Central memory CD8-positive, alpha-beta T cell (primary cell): ENCODE measurements at regions not wholly inside any gene's neighbourhood (a gene's known extent, or its start where the extent isn't known, plus 50 kb on each side); places are given as distances from the start of the nearest gene placed in this dataset.
"Not testable (repeated sequence)": the region's sequence is repeated elsewhere in the genome, so short reads cannot be mapped to it uniquely, and the experiment has no call there.

Experiments used
- ATAC-seq: fragments of 150-1000 bp; cut with Tn5 transposase; replicated peaks from 2 replicates; pipeline ENCODE4 v1.10.0; 2022; ENCODE audit warnings: mild to moderate bottlenecking, moderate FRiP score, moderate number of reproducible peaks; ENCODE audit not compliant: poor library complexity, severe bottlenecking; ENCODE audit errors: extremely low read depth
- DNase-seq, 2 donors: peaks; one replicate each; pipeline ENCODE4 v3.0.0; 2021; ENCODE audit warnings: low spot score in 2 of 2
- H3K27ac Mint-ChIP-seq: one replicate; pipeline ENCODE4 v1.8.0; 2022; ENCODE audit warnings: low read depth, mild to moderate bottlenecking, moderate library complexity, mixed read lengths
- H3K27me3 Mint-ChIP-seq: one replicate; pipeline ENCODE4 v1.8.0; 2022; ENCODE audit warnings: mixed read lengths
- H3K36me3 Mint-ChIP-seq: one replicate; pipeline ENCODE4 v1.8.0; 2022; ENCODE audit warnings: mild to moderate bottlenecking, moderate library complexity, mixed read lengths; ENCODE audit not compliant: insufficient read depth
- H3K4me1 Mint-ChIP-seq: one replicate; pipeline ENCODE4 v1.8.0; 2022; ENCODE audit warnings: mixed read lengths
- H3K4me3 Mint-ChIP-seq: one replicate; pipeline ENCODE4 v1.8.0; 2022; ENCODE audit warnings: mild to moderate bottlenecking, moderate library complexity, mixed read lengths
- H3K9me3 Mint-ChIP-seq: one replicate; pipeline ENCODE4 v1.8.0; 2022; ENCODE audit warnings: mixed read lengths

DNA sequence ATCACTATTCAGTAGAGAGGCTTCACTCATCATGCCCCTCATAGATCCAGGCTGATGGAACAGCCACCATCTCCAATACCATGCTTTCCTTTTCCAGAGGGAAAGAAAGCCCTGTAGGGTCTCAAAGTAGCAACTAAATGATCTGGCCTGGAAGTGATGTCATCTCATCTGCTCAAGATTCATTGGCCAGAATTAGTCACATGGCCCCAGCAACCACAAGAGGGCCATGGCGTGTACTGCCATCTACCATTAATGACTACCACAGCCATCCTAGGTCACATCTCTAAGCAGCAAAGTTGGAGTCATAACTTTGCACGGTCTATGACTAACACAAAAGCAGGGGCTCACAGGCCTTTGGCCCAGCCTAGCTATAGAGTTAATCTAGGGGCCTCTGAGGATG lies 194.8 kb downstream of the KIT start:
- no peak overlapping the region for H3K4me3 Mint-ChIP-seq
- ATAC-seq = no peak
- H3K36me3 Mint-ChIP-seq = peaks cover 2% of the 10 kb centered on the region
- H3K27me3 Mint-ChIP-seq = no peaks in the 10 kb centered on the region
- peaks cover 11% of the 10 kb centered on the region for H3K9me3 Mint-ChIP-seq
- H3K4me1 Mint-ChIP-seq = no peaks in the 10 kb centered on the region
- no peak for DNase-seq
- H3K27ac Mint-ChIP-seq = no peak overlapping the region

DNA sequence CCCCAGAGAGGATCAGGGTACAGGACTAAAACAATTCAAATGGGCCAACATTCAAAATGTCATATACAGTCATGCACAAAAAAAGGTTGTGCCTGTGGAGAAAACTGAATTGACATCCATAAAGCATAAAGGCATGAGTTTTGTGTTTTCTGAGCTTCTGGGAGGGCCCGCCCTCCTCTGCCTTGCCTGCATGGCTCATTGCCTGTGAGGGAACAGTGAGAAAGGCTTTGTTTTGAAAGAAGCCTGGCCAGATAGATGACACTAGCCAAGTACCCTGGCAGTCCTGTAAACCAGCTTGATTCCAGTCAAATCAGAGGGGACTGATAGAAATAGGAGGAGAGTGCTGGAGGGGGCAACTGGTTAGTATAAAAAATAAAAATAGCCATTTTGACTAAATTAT lies 194.3 kb downstream of the KIT start:
- Mint-ChIP-seq H3K27me3 (no peaks in the 10 kb centered on the region), H3K36me3 (peaks cover 2% of the 10 kb centered on the region), H3K27ac (no peak overlapping the region), H3K4me3 (no peak overlapping the region), H3K9me3 (peaks cover 5% of the 10 kb centered on the region), H3K4me1 (no peaks in the 10 kb centered on the region)
- DNase-seq (no peak), ATAC-seq (no peak)

DNA sequence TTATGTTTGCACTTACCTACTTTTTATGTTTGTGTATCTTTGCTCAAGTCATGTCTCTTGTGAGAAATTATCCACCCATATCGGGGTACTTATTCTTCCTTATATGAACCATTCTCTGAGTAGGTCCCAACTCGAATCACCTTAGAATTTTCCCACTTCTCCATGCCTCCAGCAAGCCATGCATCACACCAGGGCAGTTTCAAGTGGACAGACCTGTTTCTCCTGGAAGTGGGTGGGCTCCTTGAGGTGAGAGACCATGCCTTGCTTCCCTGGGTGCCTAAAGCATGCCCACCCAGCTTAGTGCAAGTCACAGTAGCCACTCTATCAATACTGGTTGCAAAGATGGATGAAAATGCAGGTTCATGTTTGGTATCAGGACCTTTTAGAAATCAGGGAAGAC lies 187.2 kb downstream of the KIT start:
- no peak for ATAC-seq
- no peaks in the 10 kb centered on the region for H3K9me3 Mint-ChIP-seq

DNA sequence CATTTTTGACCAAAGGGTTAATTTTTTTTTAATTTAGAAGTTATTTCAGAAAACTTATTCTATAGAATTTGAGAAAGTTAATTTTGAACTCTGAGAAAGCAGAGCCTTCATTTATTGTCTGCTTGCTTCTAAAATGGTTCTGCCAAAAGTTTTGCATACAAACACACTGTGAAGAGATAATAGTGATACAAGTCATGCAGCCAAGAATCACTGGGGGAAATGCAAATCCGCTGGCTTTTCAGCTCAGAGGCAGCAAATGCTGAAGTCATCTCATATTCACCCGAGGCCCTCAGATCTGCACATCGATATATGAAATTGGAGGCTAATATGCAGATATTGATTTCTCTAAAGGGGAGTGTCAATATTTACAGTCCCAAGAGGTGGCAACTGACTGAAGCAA lies 186.2 kb downstream of the KIT start:
- H3K36me3 Mint-ChIP-seq = peaks cover 2% of the 10 kb centered on the region
- no peak overlapping the region for H3K27ac Mint-ChIP-seq
- no peaks in the 10 kb centered on the region for H3K4me1 Mint-ChIP-seq
- DNase-seq (no peak), ATAC-seq (no peak)
- H3K4me3 Mint-ChIP-seq = no peak overlapping the region
- no peaks in the 10 kb centered on the region for H3K27me3 Mint-ChIP-seq
- H3K9me3 Mint-ChIP-seq = no peaks in the 10 kb centered on the region

More for the DNA sequence above, 187.2 kb downstream of the KIT start:
- Mint-ChIP-seq H3K36me3 (peaks cover 2% of the 10 kb centered on the region), H3K4me3 (no peak overlapping the region), H3K27ac (no peak overlapping the region), H3K27me3 (no peaks in the 10 kb centered on the region), H3K4me1 (no peaks in the 10 kb centered on the region)
- DNase-seq = no peak

DNA sequence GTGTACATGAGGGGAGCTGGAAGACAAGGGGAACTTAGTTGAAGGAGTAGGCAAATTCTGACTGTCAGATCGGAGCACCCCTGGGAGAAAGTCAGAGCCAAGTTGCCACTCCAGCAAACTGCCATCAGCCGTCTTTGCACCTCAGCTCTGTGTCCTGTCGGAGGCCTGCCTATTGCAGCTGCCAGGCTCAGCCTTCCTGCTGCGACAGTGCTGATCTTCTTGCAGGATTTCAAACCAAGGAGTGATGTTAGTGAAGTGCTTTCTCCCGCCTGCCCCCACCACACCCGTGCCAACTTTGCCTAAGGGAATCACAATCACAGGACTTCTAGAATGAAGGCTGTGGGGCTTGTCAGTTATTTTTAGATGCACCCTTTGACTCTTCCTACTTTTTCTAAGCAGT lies 185.3 kb downstream of the KIT start:
- Mint-ChIP-seq H3K4me1 (no peaks in the 10 kb centered on the region), H3K27me3 (no peaks in the 10 kb centered on the region), H3K4me3 (no peak overlapping the region), H3K9me3 (no peaks in the 10 kb centered on the region), H3K27ac (no peak overlapping the region), H3K36me3 (no peaks in the 10 kb centered on the region)
- no peak for ATAC-seq
- no peak for DNase-seq

GRCh38 chr4:54842656-54843055 lies 184.9 kb downstream of the KIT start:
- no peak for ATAC-seq
- no peaks in the 10 kb centered on the region for H3K36me3 Mint-ChIP-seq
- no peak overlapping the region for H3K4me3 Mint-ChIP-seq
- no peaks in the 10 kb centered on the region for H3K4me1 Mint-ChIP-seq
- no peak overlapping the region for H3K27ac Mint-ChIP-seq
- H3K27me3 Mint-ChIP-seq = no peaks in the 10 kb centered on the region
- no peaks in the 10 kb centered on the region for H3K9me3 Mint-ChIP-seq
- no peak for DNase-seq

- H3K9me3 Mint-ChIP-seq = no peaks in the 10 kb centered on the region
- ATAC-seq (no peak), DNase-seq (no peak)
- H3K27ac Mint-ChIP-seq = no peak overlapping the region
- no peak overlapping the region for H3K4me3 Mint-ChIP-seq
- no peaks in the 10 kb centered on the region for H3K36me3 Mint-ChIP-seq
- no peaks in the 10 kb centered on the region for H3K27me3 Mint-ChIP-seq
- H3K4me1 Mint-ChIP-seq = no peaks in the 10 kb centered on the region
These were observed 184.5 kb downstream of the KIT start for GRCh38 chr4:54842226-54842625.

DNA sequence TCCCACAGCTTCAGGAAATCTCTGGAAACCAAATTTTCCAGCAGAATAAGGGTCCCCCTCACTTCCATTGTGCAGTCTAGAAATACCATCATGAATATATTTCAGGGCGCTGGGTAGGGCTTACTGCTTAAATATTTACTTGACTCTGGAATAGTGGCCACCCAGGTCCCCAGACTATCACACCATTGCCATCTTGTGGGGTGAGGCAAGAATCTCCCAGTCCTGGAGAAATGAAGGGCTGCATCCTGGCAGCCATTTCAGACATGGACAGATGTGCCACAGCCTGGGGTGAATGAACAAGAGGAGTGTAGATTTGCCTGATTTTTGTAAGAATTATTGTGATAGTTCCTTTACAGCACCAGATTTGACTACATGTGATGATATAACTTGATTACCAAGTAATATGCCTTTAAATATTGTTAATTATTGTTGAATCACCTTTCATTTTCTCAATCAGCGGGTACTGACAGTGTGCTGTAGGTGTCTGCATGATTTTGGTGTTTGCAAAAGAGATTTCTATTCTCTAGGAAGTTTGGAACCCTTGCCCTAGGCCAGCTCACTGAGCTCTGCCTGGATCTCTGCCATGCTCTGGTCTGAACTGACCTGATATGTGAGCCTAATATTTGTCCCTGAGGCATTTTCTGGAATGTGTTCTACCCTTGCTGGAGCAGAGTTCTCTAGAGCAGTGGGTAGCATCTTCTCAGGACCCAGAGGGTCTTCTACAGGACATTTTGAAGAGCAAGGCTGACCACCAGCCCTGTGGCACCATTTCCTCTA lies 183.4 kb downstream of the KIT start:
- Mint-ChIP-seq H3K27ac (no peak overlapping the region), H3K4me1 (no peaks in the 10 kb centered on the region), H3K36me3 (no peaks in the 10 kb centered on the region), H3K4me3 (no peak overlapping the region), H3K27me3 (no peaks in the 10 kb centered on the region), H3K9me3 (no peaks in the 10 kb centered on the region)
- ATAC-seq (no peak), DNase-seq (no peak)

GRCh38 chr4:54840430-54840829 lies 182.7 kb downstream of the KIT start:
- H3K9me3 Mint-ChIP-seq = peaks cover 4% of the 10 kb centered on the region
- H3K4me1 Mint-ChIP-seq = no peaks in the 10 kb centered on the region
- DNase-seq (no peak), ATAC-seq (no peak)
- no peaks in the 10 kb centered on the region for H3K27me3 Mint-ChIP-seq
- no peak overlapping the region for H3K27ac Mint-ChIP-seq
- no peaks in the 10 kb centered on the region for H3K36me3 Mint-ChIP-seq
- no peak overlapping the region for H3K4me3 Mint-ChIP-seq

- no peaks in the 10 kb centered on the region for H3K27me3 Mint-ChIP-seq
- DNase-seq (no peak), ATAC-seq (no peak)
- H3K9me3 Mint-ChIP-seq = peaks cover 5% of the 10 kb centered on the region
- no peak overlapping the region for H3K4me3 Mint-ChIP-seq
- no peaks in the 10 kb centered on the region for H3K36me3 Mint-ChIP-seq
- H3K27ac Mint-ChIP-seq = no peak overlapping the region
- H3K4me1 Mint-ChIP-seq = no peaks in the 10 kb centered on the region
These were observed 180.5 kb downstream of the KIT start for GRCh38 chr4:54838301-54838700.

DNA sequence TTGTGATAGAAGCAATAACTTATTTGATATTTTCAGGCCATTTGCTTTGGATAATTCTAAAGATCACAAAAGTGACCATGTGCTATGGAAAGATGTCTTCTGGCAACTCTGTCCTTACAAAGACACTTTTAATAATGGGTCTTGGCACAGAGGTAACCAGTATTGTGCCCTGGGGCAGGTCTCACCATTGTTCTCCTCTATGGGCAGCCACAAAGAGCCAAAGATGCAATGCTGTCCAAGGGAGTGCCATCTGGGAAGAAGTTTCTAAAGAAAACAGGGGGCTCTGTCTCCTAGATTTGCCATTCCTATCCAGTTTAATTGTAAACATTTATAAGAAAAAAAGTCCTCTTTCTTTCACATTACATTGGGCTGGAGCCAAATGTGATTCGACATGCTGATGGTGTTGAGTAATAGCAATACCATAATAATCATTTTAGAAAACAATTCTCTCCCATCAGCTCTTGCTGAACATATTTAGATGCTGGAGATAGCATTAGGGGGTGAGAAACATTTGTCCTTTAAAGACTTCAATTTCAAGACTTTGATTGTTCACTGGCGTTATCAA lies 179.9 kb downstream of the KIT start:
- Mint-ChIP-seq H3K27me3 (no peaks in the 10 kb centered on the region), H3K36me3 (no peaks in the 10 kb centered on the region), H3K4me1 (no peaks in the 10 kb centered on the region)

GRCh38 chr4:54828361-54828760 lies 170.6 kb downstream of the KIT start:
- not testable (repeated sequence) for ATAC-seq, DNase-seq, H3K36me3 Mint-ChIP-seq, H3K27ac Mint-ChIP-seq, H3K27me3 Mint-ChIP-seq, H3K4me3 Mint-ChIP-seq, H3K4me1 Mint-ChIP-seq
- peaks cover 13% of the 10 kb centered on the region for H3K9me3 Mint-ChIP-seq

More for the DNA sequence above, 179.9 kb downstream of the KIT start:
- Mint-ChIP-seq H3K9me3 (peaks cover 5% of the 10 kb centered on the region), H3K4me3 (no peak overlapping the region), H3K27ac (no peak overlapping the region)
- no peak for ATAC-seq
- no peak for DNase-seq

- DNase-seq = no peak
- Mint-ChIP-seq H3K36me3 (no peaks in the 10 kb centered on the region), H3K27ac (no peak overlapping the region), H3K27me3 (no peaks in the 10 kb centered on the region), H3K4me1 (no peaks in the 10 kb centered on the region), H3K9me3 (peaks cover 2% of the 10 kb centered on the region), H3K4me3 (no peak overlapping the region)
- no peak for ATAC-seq
These were observed 165.9 kb downstream of the KIT start for GRCh38 chr4:54823616-54824015.
